GM12874 (cell line): ENCODE measurements at regions not wholly inside any gene's neighbourhood (a gene's known extent, or its start where the extent isn't known, plus 50 kb on each side); places are given as distances from the start of the nearest gene placed in this dataset.

Source experiments
- TF ChIP-seq, protein P1 (sequence below): IDR thresholded peaks from 2 replicates; pipeline ENCODE4 v1.5.1; 2011; ENCODE audit warnings: low read depth, mild to moderate bottlenecking, control low read depth, low read length, moderate library complexity; ENCODE audit not compliant: insufficient read depth

GRCh38 chr9:99724640-99725039, 97.0 kb upstream of the NR4A3 start:
- TF ChIP-seq, protein P1, sequence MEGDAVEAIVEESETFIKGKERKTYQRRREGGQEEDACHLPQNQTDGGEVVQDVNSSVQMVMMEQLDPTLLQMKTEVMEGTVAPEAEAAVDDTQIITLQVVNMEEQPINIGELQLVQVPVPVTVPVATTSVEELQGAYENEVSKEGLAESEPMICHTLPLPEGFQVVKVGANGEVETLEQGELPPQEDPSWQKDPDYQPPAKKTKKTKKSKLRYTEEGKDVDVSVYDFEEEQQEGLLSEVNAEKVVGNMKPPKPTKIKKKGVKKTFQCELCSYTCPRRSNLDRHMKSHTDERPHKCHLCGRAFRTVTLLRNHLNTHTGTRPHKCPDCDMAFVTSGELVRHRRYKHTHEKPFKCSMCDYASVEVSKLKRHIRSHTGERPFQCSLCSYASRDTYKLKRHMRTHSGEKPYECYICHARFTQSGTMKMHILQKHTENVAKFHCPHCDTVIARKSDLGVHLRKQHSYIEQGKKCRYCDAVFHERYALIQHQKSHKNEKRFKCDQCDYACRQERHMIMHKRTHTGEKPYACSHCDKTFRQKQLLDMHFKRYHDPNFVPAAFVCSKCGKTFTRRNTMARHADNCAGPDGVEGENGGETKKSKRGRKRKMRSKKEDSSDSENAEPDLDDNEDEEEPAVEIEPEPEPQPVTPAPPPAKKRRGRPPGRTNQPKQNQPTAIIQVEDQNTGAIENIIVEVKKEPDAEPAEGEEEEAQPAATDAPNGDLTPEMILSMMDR: no peak

- TF ChIP-seq, protein P1: no peak
These were observed 95.8 kb upstream of the NR4A3 start for GRCh38 chr9:99725852-99726251.

GRCh38 chr9:99726758-99727157, 94.9 kb upstream of the NR4A3 start:
- TF ChIP-seq, protein P1: no peak

- TF ChIP-seq, protein P1: no peak
These were observed 91.6 kb upstream of the NR4A3 start for GRCh38 chr9:99730062-99730461.

- TF ChIP-seq, protein P1: no peak
These were observed 89.7 kb upstream of the NR4A3 start for GRCh38 chr9:99731950-99732349.

- TF ChIP-seq, protein P1: no peak
These were observed 89.0 kb upstream of the NR4A3 start for GRCh38 chr9:99732715-99733114.

- TF ChIP-seq, protein P1: no peak
These were observed 86.6 kb upstream of the NR4A3 start for GRCh38 chr9:99735041-99735440.

DNA sequence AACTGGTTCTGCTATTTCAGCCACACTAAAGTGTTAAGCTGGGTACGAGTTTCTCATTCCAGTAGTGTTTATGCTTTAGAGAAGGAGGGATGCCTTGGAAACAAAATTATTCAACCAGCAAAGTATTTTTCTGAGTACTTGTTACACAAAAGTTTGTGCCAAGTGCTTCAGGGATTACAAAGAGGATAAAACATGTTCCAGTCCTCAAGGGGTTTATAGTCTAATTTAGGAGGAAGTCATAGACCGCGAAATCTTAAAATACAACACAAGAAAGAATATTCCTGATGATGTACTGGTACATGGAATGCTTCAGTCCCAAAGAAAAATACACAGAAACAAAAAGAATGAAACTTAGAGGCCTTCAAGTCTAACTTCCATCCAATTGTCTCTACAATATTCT, 85.4 kb upstream of the NR4A3 start:
- TF ChIP-seq, protein P1: no peak
